ENCODE measurements at regions not wholly inside any gene's neighbourhood (a gene's known extent, or its start where the extent isn't known, plus 50 kb on each side); places are given as distances from the start of the nearest gene placed in this dataset.

DNA sequence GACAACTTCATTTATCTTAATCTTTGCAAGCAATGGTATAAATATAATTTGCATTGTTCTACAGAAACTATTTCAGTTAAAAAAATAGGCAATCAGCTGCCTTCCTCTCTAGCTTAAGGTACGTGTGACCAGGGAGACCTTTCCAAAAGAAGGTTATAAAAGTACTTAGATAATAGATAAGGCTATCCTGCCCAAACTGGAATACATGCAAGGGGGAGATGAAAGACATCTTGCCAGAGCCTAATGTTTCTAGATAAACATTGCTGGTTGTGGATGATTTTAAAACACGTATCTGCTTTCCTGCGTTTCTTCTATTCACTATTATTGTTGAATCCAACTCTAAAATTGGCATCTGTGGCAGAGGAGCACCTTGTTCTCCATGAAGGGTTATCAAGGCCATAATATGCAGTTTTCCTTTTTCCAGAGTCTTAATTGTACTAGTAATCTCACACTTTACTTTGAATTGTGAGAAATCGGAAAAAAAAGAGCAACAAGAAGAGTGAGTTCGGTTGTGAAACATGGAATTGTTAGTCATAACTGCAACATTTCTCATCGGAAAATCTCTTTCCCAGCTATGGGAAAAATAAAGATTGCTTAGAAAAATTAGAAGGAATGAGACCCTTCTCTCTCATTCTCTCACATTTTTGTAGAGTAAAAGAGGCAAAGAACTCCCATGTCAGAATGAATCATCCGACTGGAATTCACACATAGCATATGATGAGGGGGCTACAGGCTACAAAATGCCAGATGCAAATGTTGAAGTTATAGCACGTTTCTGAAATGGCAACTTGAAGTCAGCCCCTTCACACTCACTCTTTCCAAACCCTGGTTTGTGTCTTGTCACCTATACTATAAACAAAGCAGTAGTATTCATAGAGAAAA is 936.1 kb upstream of the NR2F2 start:
- TF ChIP-seq CTCF (conservative IDR thresholded peaks at IDR 0.05; ENCODE audit: low read depth in 2 of 2) (no peak), ZNF331 (CRISPR knock-in tag; IDR thresholded peaks at IDR 0.05; ENCODE audit: low read depth) (no peak), JUNB (IDR thresholded peaks at IDR 0.05; ENCODE audit: unreplicated experiment) (no peak), EZH2 (IDR thresholded peaks at IDR 0.05; ENCODE audit: low read depth, unreplicated experiment) (no peak), NANOG (IDR thresholded peaks at IDR 0.05; ENCODE audit: borderline replicate concordance) (no peak), ZNF462 (CRISPR knock-in tag; IDR thresholded peaks at IDR 0.05) (no peak), ZNF114 (CRISPR knock-in tag; IDR thresholded peaks at IDR 0.05) (no peak)
- Histone ChIP-seq H3K27ac (ENCODE audit: low read depth) (no peak overlapping the region), H3K9me2 (ENCODE audit: insufficient read depth) (peaks cover 6% of the 10 kb centered on the region; the same call in 1 of the 2 replicates), H2AFZ (no peak overlapping the region), H3K79me2 (replicated peaks; ENCODE audit: insufficient read depth) (no peaks in the 10 kb centered on the region), H3K36me3 (ENCODE audit: insufficient read depth) (no peaks in the 10 kb centered on the region), H3K4me2 (no peak overlapping the region), H3K27me3 (ENCODE audit: insufficient read depth) (no peaks in the 10 kb centered on the region), H3F3A (replicated peaks; ENCODE audit: low read depth) (no peaks in the 10 kb centered on the region), H4K20me1 (replicated peaks; ENCODE audit: insufficient read depth) (no peaks in the 10 kb centered on the region), H3K4me3 (no peak overlapping the region), H3K4me1 (ENCODE audit: insufficient read depth) (no peaks in the 10 kb centered on the region)
- Mint-ChIP-seq H3K4me3 (no peak overlapping the region), H3K9me3 (no peaks in the 10 kb centered on the region; the same call in 2 of the 3 replicates), H3K27me3 (ENCODE audit: insufficient read depth, low read depth, poor library complexity) (no peaks in the 10 kb centered on the region), H3K36me3 (ENCODE audit: low read depth) (no peaks in the 10 kb centered on the region), H3K27ac (no peak overlapping the region), H3K4me1 (no peaks in the 10 kb centered on the region)
- no peak for DNase-seq (ENCODE audit: low spot score)
- ATAC-seq: no peak
